ENCODE measurements at regions not wholly inside any gene's neighbourhood (a gene's known extent, or its start where the extent isn't known, plus 50 kb on each side); places are given as distances from the start of the nearest gene placed in this dataset.

DNA sequence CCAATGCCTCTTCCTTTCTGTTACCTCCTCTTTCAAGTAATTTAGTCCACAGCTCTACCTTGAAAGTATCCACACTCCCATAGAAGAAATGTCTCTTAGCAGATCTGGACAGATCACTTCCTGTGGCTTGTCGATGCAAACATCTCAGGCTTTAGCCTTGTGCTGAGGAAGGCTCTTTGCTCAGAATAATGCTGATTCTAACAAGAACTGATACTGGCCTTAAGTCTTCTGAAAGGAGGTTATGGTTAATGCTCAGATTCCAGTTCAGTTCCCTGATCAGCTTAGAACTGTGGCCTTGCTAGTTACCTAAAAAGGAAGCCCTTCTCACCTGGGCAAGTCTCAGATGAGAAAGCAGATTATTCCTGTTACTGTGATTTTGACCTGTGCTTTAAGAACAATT, 230.1 kb upstream of the FAT4 start:
- Histone ChIP-seq H3K4me1 (ENCODE audit: control insufficient read depth, extremely low read depth, insufficient read depth, low read length) (peaks cover 3% of the 10 kb centered on the region), H3K4me2 (ENCODE audit: insufficient read depth, low read length) (no peak overlapping the region), H3K27me3 (ENCODE audit: control insufficient read depth in 2 of 2, insufficient read depth in 2 of 2, low read length in 2 of 2) (no peaks in the 10 kb centered on the region), H3K4me3 (replicated peaks in 1 of 3; ENCODE audit: insufficient read depth in 1 of 3, low read depth in 1 of 3, low read length in 3 of 3) (no peak overlapping the region), H2AFZ (ENCODE audit: low read depth, low read length) (peak overlapping the region; percentile 26), H3K9me1 (replicated peaks; ENCODE audit: control insufficient read depth, extremely low read depth, insufficient read depth, low read length) (no peaks in the 10 kb centered on the region), H3K27ac (ENCODE audit: insufficient read depth, low read depth, low read length) (no peak overlapping the region), H3K9ac (replicated peaks; ENCODE audit: extremely low read depth, insufficient read depth, low read length) (no peak overlapping the region), H3K79me2 (ENCODE audit: control insufficient read depth, insufficient read depth, low read length) (no peaks in the 10 kb centered on the region), H3K36me3 (ENCODE audit: control insufficient read depth in 2 of 2, extremely low read depth in 1 of 2, insufficient read depth in 2 of 2, low read length in 2 of 2) (no peaks in the 10 kb centered on the region), H4K20me1 (replicated peaks; ENCODE audit: control insufficient read depth, extremely low read depth, insufficient read depth, low read length) (no peaks in the 10 kb centered on the region), H3K9me3 (replicated peaks; ENCODE audit: control insufficient read depth, insufficient read depth, low read length) (no peaks in the 10 kb centered on the region)
- intact Hi-C loops (cut with micrococcal nuclease), result no loop called here
- BruUV-seq (replicated peaks), result no TSS peak
- FAIRE-seq, result no peak
- TF ChIP-seq EZH2 (IDR thresholded peaks at IDR 0.05; ENCODE audit: borderline replicate concordance, low read depth, low read length, severe bottlenecking) (no peak), JUN (IDR thresholded peaks at IDR 0.05; ENCODE audit: borderline replicate concordance, insufficient read depth, insufficient read length, low read depth) (no peak), POLR2A (IDR thresholded peaks at IDR 0.05; ENCODE audit: low read depth, low read length) (no peak), MYC (IDR thresholded peaks at IDR 0.05; ENCODE audit: low read depth, low read length) (no peak), GATA2 (IDR thresholded peaks at IDR 0.05; ENCODE audit: insufficient read depth, insufficient read length, low read depth, low read length) (no peak), FOS (IDR thresholded peaks at IDR 0.05; ENCODE audit: borderline replicate concordance, insufficient read depth, low read length) (no peak), POLR2AphosphoS5 (IDR thresholded peaks at IDR 0.05; ENCODE audit: insufficient read depth, low read depth, low read length) (no peak)
- TF ChIP-seq, protein P1, sequence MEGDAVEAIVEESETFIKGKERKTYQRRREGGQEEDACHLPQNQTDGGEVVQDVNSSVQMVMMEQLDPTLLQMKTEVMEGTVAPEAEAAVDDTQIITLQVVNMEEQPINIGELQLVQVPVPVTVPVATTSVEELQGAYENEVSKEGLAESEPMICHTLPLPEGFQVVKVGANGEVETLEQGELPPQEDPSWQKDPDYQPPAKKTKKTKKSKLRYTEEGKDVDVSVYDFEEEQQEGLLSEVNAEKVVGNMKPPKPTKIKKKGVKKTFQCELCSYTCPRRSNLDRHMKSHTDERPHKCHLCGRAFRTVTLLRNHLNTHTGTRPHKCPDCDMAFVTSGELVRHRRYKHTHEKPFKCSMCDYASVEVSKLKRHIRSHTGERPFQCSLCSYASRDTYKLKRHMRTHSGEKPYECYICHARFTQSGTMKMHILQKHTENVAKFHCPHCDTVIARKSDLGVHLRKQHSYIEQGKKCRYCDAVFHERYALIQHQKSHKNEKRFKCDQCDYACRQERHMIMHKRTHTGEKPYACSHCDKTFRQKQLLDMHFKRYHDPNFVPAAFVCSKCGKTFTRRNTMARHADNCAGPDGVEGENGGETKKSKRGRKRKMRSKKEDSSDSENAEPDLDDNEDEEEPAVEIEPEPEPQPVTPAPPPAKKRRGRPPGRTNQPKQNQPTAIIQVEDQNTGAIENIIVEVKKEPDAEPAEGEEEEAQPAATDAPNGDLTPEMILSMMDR (IDR thresholded peaks at IDR 0.05; ENCODE audit: extremely low read depth in 1 of 2, insufficient read depth in 1 of 2, low read depth in 1 of 2, low read length in 2 of 2), result no peak
- TF ChIP-seq, protein P2, sequence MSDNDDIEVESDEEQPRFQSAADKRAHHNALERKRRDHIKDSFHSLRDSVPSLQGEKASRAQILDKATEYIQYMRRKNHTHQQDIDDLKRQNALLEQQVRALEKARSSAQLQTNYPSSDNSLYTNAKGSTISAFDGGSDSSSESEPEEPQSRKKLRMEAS (IDR thresholded peaks at IDR 0.05; ENCODE audit: insufficient read depth, insufficient read length), result no peak
- no peak for DNase-seq (ENCODE audit: low read depth, low spot score)
- ChIA-PET CTCF (interaction anchor here (1.0 kb wide), 1 partner anchor 39 kb away, joined by 3 read pairs; no protein-coding TSS in a partner anchor), POLR2A (no interaction called here)
- dilution Hi-C loops (cut with MboI; ENCODE audit: extremely low pct_ligation_motif_present, low sequenced_read_pairs), result no loop called here
